ENCODE measurements at regions not wholly inside any gene's neighbourhood (a gene's known extent, or its start where the extent isn't known, plus 50 kb on each side); places are given as distances from the start of the nearest gene placed in this dataset.

DNA sequence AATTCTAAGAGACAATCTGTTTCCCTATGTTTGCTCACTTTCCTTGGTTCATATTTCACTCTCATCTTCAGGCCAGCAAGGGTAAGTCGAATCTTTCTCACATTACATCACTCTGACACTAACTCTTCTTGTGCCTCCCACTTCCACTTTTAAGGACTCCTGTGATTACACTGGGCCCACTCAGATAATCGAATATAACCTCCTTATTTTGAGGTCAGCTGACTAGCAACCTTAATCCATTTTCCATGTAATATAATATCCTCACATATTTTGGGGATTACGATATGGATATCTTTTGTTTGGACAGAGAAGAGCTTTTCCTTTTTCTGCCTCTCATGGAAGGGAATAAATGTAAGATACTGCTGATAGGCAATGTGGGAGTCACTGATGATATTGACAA lies 2015.7 kb upstream of the LRRTM1 start:
- no peaks in the 10 kb centered on the region for H3K9me2 ChIP-seq (replicated peaks; ENCODE audit: insufficient read depth)
- DNase-seq (ENCODE audit: low spot score) = no peak
- no peaks in the 10 kb centered on the region for H3K36me3 ChIP-seq (replicated peaks; ENCODE audit: insufficient read depth, low read depth)
- no peaks in the 10 kb centered on the region for H3K4me1 ChIP-seq (ENCODE audit: insufficient read depth)
- no peak overlapping the region for H3K4me3 ChIP-seq
- no peaks in the 10 kb centered on the region for H4K20me1 ChIP-seq (ENCODE audit: insufficient read depth, poor library complexity, severe bottlenecking)
- no peak overlapping the region for H3K27ac ChIP-seq
- H3K27me3 ChIP-seq = no peaks in the 10 kb centered on the region
- TF ChIP-seq EZH2phosphoT487 (IDR thresholded peaks at IDR 0.05; ENCODE audit: low read depth, severe bottlenecking, unreplicated experiment) = no peak
- TF ChIP-seq, protein P1, sequence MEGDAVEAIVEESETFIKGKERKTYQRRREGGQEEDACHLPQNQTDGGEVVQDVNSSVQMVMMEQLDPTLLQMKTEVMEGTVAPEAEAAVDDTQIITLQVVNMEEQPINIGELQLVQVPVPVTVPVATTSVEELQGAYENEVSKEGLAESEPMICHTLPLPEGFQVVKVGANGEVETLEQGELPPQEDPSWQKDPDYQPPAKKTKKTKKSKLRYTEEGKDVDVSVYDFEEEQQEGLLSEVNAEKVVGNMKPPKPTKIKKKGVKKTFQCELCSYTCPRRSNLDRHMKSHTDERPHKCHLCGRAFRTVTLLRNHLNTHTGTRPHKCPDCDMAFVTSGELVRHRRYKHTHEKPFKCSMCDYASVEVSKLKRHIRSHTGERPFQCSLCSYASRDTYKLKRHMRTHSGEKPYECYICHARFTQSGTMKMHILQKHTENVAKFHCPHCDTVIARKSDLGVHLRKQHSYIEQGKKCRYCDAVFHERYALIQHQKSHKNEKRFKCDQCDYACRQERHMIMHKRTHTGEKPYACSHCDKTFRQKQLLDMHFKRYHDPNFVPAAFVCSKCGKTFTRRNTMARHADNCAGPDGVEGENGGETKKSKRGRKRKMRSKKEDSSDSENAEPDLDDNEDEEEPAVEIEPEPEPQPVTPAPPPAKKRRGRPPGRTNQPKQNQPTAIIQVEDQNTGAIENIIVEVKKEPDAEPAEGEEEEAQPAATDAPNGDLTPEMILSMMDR (IDR thresholded peaks at IDR 0.05; ENCODE audit: poor library complexity) = no peak
- no peak for TF ChIP-seq EZH2 (IDR thresholded peaks at IDR 0.05; ENCODE audit: borderline replicate concordance)
- no peak overlapping the region for H2AFZ ChIP-seq
- H3K9me3 ChIP-seq (ENCODE audit: low read depth) = no peaks in the 10 kb centered on the region
- no peak overlapping the region for H3K4me2 ChIP-seq
- no peaks in the 10 kb centered on the region for H3K79me2 ChIP-seq
- WGBS (ENCODE audit: low lambda C conversion rate, missing lambda C conversion rate) = 72% methylated on average over 3 of the region's 3 CpGs

DNA sequence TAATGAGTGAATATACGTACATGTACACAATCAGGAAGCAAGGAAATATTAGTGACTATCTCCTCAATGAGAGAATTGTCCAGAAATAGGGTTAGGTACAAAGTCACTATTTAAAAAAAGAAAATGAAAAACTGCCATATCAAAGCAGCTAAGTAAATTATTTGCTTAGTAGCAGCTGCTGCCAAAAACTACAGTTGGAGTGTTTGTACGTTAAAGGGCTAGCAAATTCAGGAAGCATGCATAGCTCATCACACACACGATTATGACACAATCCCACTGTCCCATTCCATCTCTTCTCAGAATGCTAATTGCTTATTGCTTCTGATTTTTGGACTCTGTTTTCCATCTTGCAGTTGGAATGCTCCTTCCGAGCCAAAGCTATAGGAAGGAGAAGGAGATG lies 2012.5 kb upstream of the LRRTM1 start:
- H3K9me3 ChIP-seq (ENCODE audit: low read depth) = no peaks in the 10 kb centered on the region
- H3K4me1 ChIP-seq (ENCODE audit: insufficient read depth) = no peaks in the 10 kb centered on the region
- 69% methylated on average over 4 of the region's 4 CpGs for WGBS (ENCODE audit: low lambda C conversion rate, missing lambda C conversion rate)
- no peak overlapping the region for H3K4me3 ChIP-seq
- no peak for DNase-seq (ENCODE audit: low spot score)
- H3K27me3 ChIP-seq = no peaks in the 10 kb centered on the region
- no peaks in the 10 kb centered on the region for H4K20me1 ChIP-seq (ENCODE audit: insufficient read depth, poor library complexity, severe bottlenecking)
- H3K4me2 ChIP-seq = no peak overlapping the region
- no peaks in the 10 kb centered on the region for H3K79me2 ChIP-seq
- H2AFZ ChIP-seq = no peak overlapping the region
- no peak overlapping the region for H3K27ac ChIP-seq
- TF ChIP-seq, protein P1 (IDR thresholded peaks at IDR 0.05; ENCODE audit: poor library complexity) = no peak
- TF ChIP-seq EZH2 (IDR thresholded peaks at IDR 0.05; ENCODE audit: borderline replicate concordance) (no peak), EZH2phosphoT487 (IDR thresholded peaks at IDR 0.05; ENCODE audit: low read depth, severe bottlenecking, unreplicated experiment) (no peak)
- no peaks in the 10 kb centered on the region for H3K9me2 ChIP-seq (replicated peaks; ENCODE audit: insufficient read depth)
- H3K36me3 ChIP-seq (replicated peaks; ENCODE audit: insufficient read depth, low read depth) = no peaks in the 10 kb centered on the region

DNA sequence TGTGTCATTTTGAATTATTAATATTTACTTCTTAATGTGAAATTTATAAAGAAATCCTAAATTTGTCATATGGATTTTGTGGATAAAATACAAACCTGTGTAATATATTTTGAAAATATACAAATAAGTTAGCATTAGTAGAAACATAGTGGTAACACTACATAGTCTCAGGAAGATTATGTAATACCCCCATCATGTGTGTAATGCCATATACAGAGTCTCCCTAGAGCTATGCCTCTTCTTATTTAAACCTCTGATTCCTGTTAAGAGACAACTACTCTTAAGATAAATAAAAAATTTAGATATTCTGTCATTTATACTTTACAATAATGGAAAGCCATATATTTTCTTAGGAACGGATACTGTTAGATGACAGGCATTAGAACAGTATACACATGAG lies 2012.0 kb upstream of the LRRTM1 start:
- H3K36me3 ChIP-seq (replicated peaks; ENCODE audit: insufficient read depth, low read depth) = no peaks in the 10 kb centered on the region
- H3K4me2 ChIP-seq = no peak overlapping the region
- H4K20me1 ChIP-seq (ENCODE audit: insufficient read depth, poor library complexity, severe bottlenecking) = no peaks in the 10 kb centered on the region
- 83% methylated on average over 1 of the region's 1 CpG for WGBS (ENCODE audit: low lambda C conversion rate, missing lambda C conversion rate)
- no peak for DNase-seq (ENCODE audit: low spot score)
- H3K79me2 ChIP-seq = no peaks in the 10 kb centered on the region
- no peak overlapping the region for H2AFZ ChIP-seq
- H3K4me3 ChIP-seq = no peak overlapping the region
- H3K9me2 ChIP-seq (replicated peaks; ENCODE audit: insufficient read depth) = no peaks in the 10 kb centered on the region
- H3K27me3 ChIP-seq = no peaks in the 10 kb centered on the region
- no peak overlapping the region for H3K27ac ChIP-seq
- no peaks in the 10 kb centered on the region for H3K4me1 ChIP-seq (ENCODE audit: insufficient read depth)
- TF ChIP-seq EZH2phosphoT487 (IDR thresholded peaks at IDR 0.05; ENCODE audit: low read depth, severe bottlenecking, unreplicated experiment) (no peak), EZH2 (IDR thresholded peaks at IDR 0.05; ENCODE audit: borderline replicate concordance) (no peak)
- TF ChIP-seq, protein P1 (IDR thresholded peaks at IDR 0.05; ENCODE audit: poor library complexity) = no peak
- no peaks in the 10 kb centered on the region for H3K9me3 ChIP-seq (ENCODE audit: low read depth)
